ENCODE measurements at regions not wholly inside any gene's neighbourhood (a gene's known extent, or its start where the extent isn't known, plus 50 kb on each side); places are given as distances from the start of the nearest gene placed in this dataset.

- no peak overlapping the region for H3K27ac Mint-ChIP-seq (ENCODE audit: unreplicated experiment)
- no peaks in the 10 kb centered on the region for H3K4me1 Mint-ChIP-seq (ENCODE audit: low read depth)
- H3K27me3 Mint-ChIP-seq (ENCODE audit: low read depth): peaks cover 29% of the 10 kb centered on the region
- no peaks in the 10 kb centered on the region for H3K9me3 Mint-ChIP-seq (ENCODE audit: low read depth)
- no peak overlapping the region for H3K4me3 Mint-ChIP-seq (ENCODE audit: unreplicated experiment)
- DNase-seq (ENCODE audit: low spot score): no peak
- no peaks in the 10 kb centered on the region for H3K36me3 Mint-ChIP-seq (ENCODE audit: low read depth)
- TF ChIP-seq CTCF (IDR thresholded peaks at IDR 0.05): no peak
These were observed 83.2 kb downstream of the DHRS2 start for GRCh38 chr14:23719225-23719985.

- no peak overlapping the region for H3K27ac Mint-ChIP-seq (ENCODE audit: unreplicated experiment)
- no peak overlapping the region for H3K4me3 Mint-ChIP-seq (ENCODE audit: unreplicated experiment)
- no peaks in the 10 kb centered on the region for H3K9me3 Mint-ChIP-seq (ENCODE audit: low read depth)
- no peaks in the 10 kb centered on the region for H3K36me3 Mint-ChIP-seq (ENCODE audit: low read depth)
- no peak for DNase-seq (ENCODE audit: low spot score)
- no peaks in the 10 kb centered on the region for H3K4me1 Mint-ChIP-seq (ENCODE audit: low read depth)
- peaks cover 31% of the 10 kb centered on the region for H3K27me3 Mint-ChIP-seq (ENCODE audit: low read depth)
- no peak for TF ChIP-seq CTCF (IDR thresholded peaks at IDR 0.05)
These were observed 86.5 kb downstream of the DHRS2 start for GRCh38 chr14:23722675-23723074.

GRCh38 chr14:23723911-23724310 is 87.7 kb downstream of the DHRS2 start:
- Mint-ChIP-seq H3K4me3 (ENCODE audit: unreplicated experiment) (no peak overlapping the region), H3K9me3 (ENCODE audit: low read depth) (no peaks in the 10 kb centered on the region), H3K36me3 (ENCODE audit: low read depth) (no peaks in the 10 kb centered on the region), H3K27me3 (ENCODE audit: low read depth) (peaks cover 25% of the 10 kb centered on the region), H3K4me1 (ENCODE audit: low read depth) (no peaks in the 10 kb centered on the region), H3K27ac (ENCODE audit: unreplicated experiment) (no peak overlapping the region)
- DNase-seq (ENCODE audit: low spot score): no peak
- TF ChIP-seq CTCF (IDR thresholded peaks at IDR 0.05): no peak

GRCh38 chr14:23725528-23725927 is 89.4 kb downstream of the DHRS2 start:
- Mint-ChIP-seq H3K4me1 (ENCODE audit: low read depth) (no peaks in the 10 kb centered on the region), H3K36me3 (ENCODE audit: low read depth) (no peaks in the 10 kb centered on the region), H3K9me3 (ENCODE audit: low read depth) (no peaks in the 10 kb centered on the region), H3K27ac (ENCODE audit: unreplicated experiment) (no peak overlapping the region), H3K4me3 (ENCODE audit: unreplicated experiment) (no peak overlapping the region), H3K27me3 (ENCODE audit: low read depth) (peaks cover 27% of the 10 kb centered on the region)
- TF ChIP-seq CTCF (IDR thresholded peaks at IDR 0.05): no peak
- no peak for DNase-seq (ENCODE audit: low spot score)

GRCh38 chr14:23725980-23726710 is 90.0 kb downstream of the DHRS2 start:
- Mint-ChIP-seq H3K27me3 (ENCODE audit: low read depth) (peaks cover 23% of the 10 kb centered on the region), H3K4me1 (ENCODE audit: low read depth) (no peaks in the 10 kb centered on the region), H3K4me3 (ENCODE audit: unreplicated experiment) (no peak overlapping the region), H3K27ac (ENCODE audit: unreplicated experiment) (no peak overlapping the region), H3K9me3 (ENCODE audit: low read depth) (no peaks in the 10 kb centered on the region), H3K36me3 (ENCODE audit: low read depth) (no peaks in the 10 kb centered on the region)
- no peak for DNase-seq (ENCODE audit: low spot score)
- no peak for TF ChIP-seq CTCF (IDR thresholded peaks at IDR 0.05)

All from chondrocyte (in vitro differentiated cells).